NCI-H2029 (cell line): ENCODE measurements at regions not wholly inside any gene's neighbourhood (a gene's known extent, or its start where the extent isn't known, plus 50 kb on each side); places are given as distances from the start of the nearest gene placed in this dataset.
A peak's percentile ranks its signal among the peaks of the same experiment; 100 is the strongest.
"Not testable (repeated sequence)": the region's sequence is repeated elsewhere in the genome, so short reads cannot be mapped to it uniquely, and the experiment has no call there.

Experiments used
- DNase-seq: peaks from one replicate; lab custom pipeline; 2025; lab: John Stamatoyannopoulos, UW

GRCh38 chr19:28153123-28153522, 1059.8 kb downstream of the UQCRFS1 start:
- DNase-seq: no peak

GRCh38 chr19:28152195-28152594, 1060.8 kb downstream of the UQCRFS1 start:
- no peak for DNase-seq

GRCh38 chr19:28150129-28150528, 1062.8 kb downstream of the UQCRFS1 start:
- no peak for DNase-seq

- DNase-seq: no peak
Observed at GRCh38 chr19:28148554-28148953, 1064.4 kb downstream of the UQCRFS1 start.

GRCh38 chr19:28142258-28142657, 1070.7 kb downstream of the UQCRFS1 start:
- no peak for DNase-seq

GRCh38 chr19:28140201-28140600, 1072.8 kb downstream of the UQCRFS1 start:
- no peak for DNase-seq

GRCh38 chr19:28137772-28138171, 1075.2 kb downstream of the UQCRFS1 start:
- no peak for DNase-seq

- no peak for DNase-seq
Observed at GRCh38 chr19:28136796-28137195, 1076.2 kb downstream of the UQCRFS1 start.

GRCh38 chr19:28135825-28136224, 1077.1 kb downstream of the UQCRFS1 start:
- no peak for DNase-seq

- DNase-seq: no peak
Observed at GRCh38 chr19:28134311-28134710, 1078.6 kb downstream of the UQCRFS1 start.

GRCh38 chr19:28130881-28131280, 1082.1 kb downstream of the UQCRFS1 start:
- not testable (repeated sequence) for DNase-seq

- no peak for DNase-seq
Observed at GRCh38 chr19:28130066-28130511, 1082.9 kb downstream of the UQCRFS1 start.

GRCh38 chr19:28128341-28128740, 1084.6 kb downstream of the UQCRFS1 start:
- no peak for DNase-seq

- DNase-seq: no peak
Observed at GRCh38 chr19:28126135-28126898, 1086.6 kb downstream of the UQCRFS1 start.

GRCh38 chr19:28122734-28123133, 1090.2 kb downstream of the UQCRFS1 start:
- DNase-seq: no peak

- no peak for DNase-seq
Observed at GRCh38 chr19:28118235-28118634, 1094.7 kb downstream of the UQCRFS1 start.

- peak; percentile 5 for DNase-seq
Observed at GRCh38 chr19:28117143-28117542, 1095.8 kb downstream of the UQCRFS1 start.

- DNase-seq: not testable (repeated sequence)
Observed at GRCh38 chr19:28116379-28116778, 1096.6 kb downstream of the UQCRFS1 start.

- DNase-seq: no peak
Observed at GRCh38 chr19:28103921-28104320, 1109.0 kb downstream of the UQCRFS1 start.

- DNase-seq: not testable (repeated sequence)
Observed at GRCh38 chr19:28084659-28085157, 1128.2 kb downstream of the UQCRFS1 start.

GRCh38 chr19:28076628-28077027, 1136.3 kb downstream of the UQCRFS1 start:
- no peak for DNase-seq

- DNase-seq: no peak
Observed at GRCh38 chr19:28075229-28075628, 1137.7 kb downstream of the UQCRFS1 start.

GRCh38 chr19:28074773-28075172, 1138.2 kb downstream of the UQCRFS1 start:
- no peak for DNase-seq

- DNase-seq: no peak
Observed at GRCh38 chr19:28067882-28068281, 1145.1 kb downstream of the UQCRFS1 start.
